Activated T-cell treated with anti-CD3 and anti-CD28 coated beads, Interleukin-2, amount 50 U/mL, for 1 hour (primary cell): ENCODE measurements at regions not wholly inside any gene's neighbourhood (a gene's known extent, or its start where the extent isn't known, plus 50 kb on each side); places are given as distances from the start of the nearest gene placed in this dataset.

Source experiments
- DNase-seq: peaks from one replicate; pipeline ENCODE4 v3.0.0-alpha.2; 2020

GRCh38 chr20:62563561-62563960 is 78.7 kb upstream of the SLCO4A1 start:
- no peak for DNase-seq

- no peak for DNase-seq
These were observed 77.7 kb upstream of the SLCO4A1 start for GRCh38 chr20:62564456-62565245.

DNA sequence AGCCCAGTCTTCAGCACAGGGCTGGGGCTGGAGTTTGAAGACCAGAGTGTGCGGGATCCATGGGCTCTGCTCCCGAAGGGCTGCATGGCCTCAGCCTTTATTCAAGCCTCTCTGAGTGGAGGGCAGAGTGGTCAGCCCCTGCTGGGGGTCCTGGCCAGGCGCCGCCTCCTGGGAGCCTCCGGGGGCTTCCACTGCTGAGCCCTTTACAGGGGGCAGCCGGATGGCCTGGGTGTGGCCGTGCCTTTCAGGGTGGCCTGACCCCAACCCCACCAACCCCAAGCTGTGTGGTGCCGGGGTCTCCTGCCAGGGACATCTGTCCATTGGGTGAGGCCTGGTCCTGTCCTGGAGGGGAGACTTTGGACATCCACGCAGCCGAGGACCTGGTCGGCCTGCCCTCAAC is 76.0 kb upstream of the SLCO4A1 start:
- DNase-seq, result no peak

- no peak for DNase-seq
These were observed 75.5 kb upstream of the SLCO4A1 start for GRCh38 chr20:62566771-62567170.

- no peak for DNase-seq
These were observed 74.9 kb upstream of the SLCO4A1 start for GRCh38 chr20:62567246-62568044.

GRCh38 chr20:62568045-62568389 is 74.3 kb upstream of the SLCO4A1 start:
- DNase-seq, result no peak

DNA sequence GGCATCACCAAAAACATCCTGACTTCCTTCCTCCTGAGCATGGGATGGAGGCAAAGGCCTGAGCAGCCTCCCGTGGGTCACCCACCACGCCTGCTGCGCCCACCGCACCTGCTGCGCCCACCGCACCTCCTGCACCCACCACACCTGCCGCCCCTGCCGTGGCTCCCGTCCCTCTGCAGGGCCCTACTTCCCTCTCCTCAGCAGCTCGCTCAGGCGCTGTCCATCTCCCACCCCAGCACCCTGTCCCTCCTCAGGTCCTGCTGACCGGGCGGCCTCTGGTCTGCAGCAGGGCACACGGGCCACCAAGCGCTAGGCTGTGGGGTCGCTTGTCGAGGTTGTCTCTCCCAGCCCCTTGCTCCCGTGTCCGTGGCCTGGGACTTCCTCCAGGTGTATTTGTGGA is 72.7 kb upstream of the SLCO4A1 start:
- DNase-seq, result no peak

GRCh38 chr20:62570403-62570802 is 71.9 kb upstream of the SLCO4A1 start:
- DNase-seq, result no peak

DNA sequence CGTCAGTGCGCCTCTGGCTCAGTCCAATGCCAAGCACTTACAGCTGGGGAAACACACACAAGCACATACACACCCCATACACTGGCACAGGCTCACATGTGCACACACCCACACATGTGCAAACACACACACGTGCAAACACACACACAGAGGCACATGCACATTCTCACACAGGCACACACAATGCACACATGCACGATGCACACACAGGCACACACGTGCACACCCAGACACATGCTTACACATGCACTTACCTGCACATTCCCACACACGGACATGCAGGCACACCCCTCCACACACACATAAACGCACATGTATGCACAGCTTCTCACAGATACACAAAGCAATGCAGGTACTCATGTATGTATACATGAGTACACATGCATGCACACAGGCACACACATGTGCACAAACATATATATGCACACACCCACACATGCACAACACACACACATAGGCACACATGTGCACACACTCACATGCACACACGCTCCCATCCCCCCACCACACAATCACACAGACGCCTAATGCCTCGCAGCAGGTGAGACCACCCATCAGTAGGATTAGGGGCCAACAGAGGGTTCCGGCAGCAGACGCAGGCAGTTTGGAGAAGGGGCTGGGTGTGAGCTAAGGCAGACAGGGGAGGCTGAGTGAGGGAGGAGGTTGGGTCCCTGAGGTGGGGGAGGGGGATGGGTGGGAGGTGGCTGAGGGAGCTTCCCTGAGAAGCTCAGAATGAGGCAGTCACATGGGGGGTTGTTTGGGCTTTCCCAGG is 71.2 kb upstream of the SLCO4A1 start:
- DNase-seq, result no peak

DNA sequence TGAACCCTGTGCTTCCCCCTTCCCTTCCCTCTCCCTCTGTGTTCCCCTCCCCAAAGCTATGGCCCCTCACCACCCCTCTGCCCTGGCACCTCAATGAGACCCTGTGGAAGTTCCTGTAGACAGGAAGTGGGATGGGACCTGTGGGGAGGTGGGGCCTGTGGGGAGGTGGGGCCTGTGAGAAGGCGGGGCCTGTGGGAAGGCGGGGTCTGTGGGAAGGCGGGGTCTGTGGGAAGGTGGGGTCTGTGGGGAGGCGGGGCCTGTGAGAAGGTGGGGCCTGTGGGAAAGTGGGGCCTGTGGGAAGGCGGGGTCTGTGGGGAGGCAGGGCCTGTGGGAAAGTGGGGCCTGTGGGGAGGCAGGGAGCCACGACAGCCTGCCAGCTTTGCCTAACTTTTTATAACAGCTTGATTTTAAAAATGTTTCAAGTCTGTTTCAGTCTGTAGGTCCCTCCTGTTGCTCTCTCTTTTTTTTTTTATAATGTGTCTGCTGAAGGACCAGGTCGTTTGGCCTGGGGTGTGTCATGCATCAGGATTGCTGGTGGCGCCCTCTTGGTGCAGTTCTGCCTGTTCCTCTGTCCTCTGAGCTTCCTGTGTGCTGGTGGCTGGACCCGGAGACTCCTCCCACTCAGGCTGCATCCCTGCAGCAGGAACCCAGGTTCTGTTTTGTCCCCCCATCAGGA is 70.5 kb upstream of the SLCO4A1 start:
- no peak for DNase-seq

- no peak for DNase-seq
These were observed 69.3 kb upstream of the SLCO4A1 start for GRCh38 chr20:62572980-62573379.

DNA sequence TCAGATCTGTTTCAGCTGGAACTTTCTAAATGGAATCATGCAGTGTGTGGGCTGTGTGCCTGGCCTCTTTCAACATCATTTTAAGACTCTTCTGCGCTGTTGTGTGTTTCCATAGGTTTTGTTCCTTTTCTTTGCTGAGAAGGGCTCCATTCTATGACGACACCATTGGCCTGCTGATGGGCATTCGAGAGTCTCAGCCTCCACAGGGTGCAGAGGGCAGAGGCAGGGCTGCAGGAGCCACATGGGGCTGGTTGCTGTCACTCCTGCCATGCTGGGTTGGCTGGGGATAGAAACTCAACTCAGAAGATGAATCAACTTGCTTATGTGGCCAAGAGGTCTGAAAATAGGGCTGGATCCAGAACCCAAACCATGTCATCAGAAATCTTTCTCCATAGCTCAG is 68.5 kb upstream of the SLCO4A1 start:
- no peak for DNase-seq

- no peak for DNase-seq
These were observed 67.9 kb upstream of the SLCO4A1 start for GRCh38 chr20:62574230-62574993.

GRCh38 chr20:62575976-62576722 is 66.2 kb upstream of the SLCO4A1 start:
- no peak for DNase-seq

DNA sequence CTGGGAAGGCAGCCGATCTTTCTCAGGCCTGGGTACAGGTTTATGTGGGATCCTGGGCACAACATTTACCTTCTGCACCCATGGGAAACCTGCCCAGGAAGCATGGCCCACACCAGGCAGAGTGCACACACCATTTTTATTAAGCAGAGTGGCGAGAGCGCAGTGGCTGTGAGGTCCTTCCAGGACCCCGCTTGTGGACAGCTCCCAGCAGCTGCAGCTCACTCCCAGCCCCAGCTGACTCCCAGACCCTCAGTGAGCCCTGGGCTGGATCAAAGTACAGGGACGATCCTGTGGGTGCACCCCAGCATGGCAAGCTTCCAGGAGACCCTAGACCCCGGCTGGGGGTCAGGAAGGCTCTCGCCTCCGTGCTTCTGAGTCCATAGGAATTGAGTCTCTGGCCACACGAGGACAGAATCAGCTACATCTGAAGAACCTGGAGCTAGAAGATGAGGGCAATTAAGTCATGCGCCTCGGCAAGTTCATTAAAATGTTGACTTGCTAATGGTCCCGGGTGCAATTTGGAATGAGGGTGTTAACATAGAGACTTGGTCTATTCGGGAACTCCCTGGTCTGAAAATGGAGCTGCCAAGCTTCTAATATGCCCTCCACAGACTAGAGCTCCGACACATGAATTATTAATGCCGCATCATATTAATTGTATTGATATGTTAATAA is 65.4 kb upstream of the SLCO4A1 start:
- DNase-seq, result no peak

DNA sequence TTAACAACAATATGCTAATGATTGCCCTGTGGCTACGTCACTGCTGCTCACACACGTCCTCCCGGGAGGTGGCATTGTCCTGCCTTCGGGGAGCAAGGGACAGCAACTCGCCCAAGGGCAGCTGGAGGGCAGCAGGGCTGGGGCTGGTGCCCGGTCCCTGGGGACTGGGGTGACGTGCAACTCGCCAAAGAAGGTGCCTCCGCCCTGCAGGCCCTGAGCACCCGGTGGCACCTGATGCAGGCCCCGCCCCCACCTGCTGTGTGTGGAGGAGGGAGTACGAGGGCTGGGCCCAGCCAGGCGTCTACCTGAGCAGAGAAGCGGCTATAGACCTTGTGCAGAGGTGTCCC is 64.8 kb upstream of the SLCO4A1 start:
- DNase-seq, result no peak

DNA sequence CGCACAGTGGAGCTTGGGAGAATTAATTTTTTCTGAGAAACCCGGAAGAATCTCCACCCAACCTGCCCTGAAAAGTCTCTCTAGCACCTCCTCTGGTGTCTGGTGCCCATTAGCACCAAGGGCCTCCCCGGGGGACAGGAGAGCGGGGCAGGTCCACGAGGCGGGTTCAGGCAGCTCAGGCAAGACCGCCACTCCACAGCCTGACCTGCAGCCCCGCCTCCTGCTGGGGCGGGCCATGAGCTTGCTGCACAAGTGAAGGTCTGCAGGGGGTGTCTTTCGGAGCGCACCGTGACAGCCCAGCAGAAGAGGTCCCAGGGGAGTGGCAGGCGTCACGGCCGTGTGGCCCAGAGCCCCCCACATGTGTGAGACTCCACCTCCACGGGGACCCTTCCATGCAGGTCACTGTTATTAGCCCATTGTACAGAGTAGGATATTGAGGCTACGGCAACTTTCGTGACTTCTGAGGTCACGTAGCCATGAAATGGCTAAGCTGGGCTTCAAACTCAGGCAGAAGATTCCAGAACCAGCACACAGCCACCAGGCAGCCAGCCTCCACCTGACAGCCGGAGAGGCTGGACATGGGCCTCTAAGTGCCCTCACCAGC is 63.9 kb upstream of the SLCO4A1 start:
- no peak for DNase-seq

- DNase-seq, result no peak
These were observed 62.3 kb upstream of the SLCO4A1 start for GRCh38 chr20:62580052-62580451.

DNA sequence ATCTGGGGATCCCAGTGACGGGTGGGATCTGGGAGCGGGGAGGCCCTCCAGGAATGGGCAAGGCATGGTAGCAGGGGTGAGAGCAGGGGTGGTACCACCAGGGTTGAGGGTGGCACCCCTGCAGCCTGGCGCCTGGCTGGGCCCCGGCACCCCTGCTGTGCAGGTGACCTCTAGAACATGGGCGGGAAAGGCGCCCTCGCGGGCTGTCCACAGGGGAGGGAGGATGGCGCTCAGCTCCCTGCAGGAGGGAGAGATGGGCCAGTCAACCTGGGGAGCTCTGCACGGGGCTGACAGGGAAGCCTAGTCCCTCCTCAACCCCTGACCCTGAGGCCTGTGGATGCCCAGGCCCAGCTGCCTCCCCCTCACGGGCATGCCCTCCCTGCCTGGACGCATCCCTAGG is 61.6 kb upstream of the SLCO4A1 start:
- DNase-seq, result no peak

DNA sequence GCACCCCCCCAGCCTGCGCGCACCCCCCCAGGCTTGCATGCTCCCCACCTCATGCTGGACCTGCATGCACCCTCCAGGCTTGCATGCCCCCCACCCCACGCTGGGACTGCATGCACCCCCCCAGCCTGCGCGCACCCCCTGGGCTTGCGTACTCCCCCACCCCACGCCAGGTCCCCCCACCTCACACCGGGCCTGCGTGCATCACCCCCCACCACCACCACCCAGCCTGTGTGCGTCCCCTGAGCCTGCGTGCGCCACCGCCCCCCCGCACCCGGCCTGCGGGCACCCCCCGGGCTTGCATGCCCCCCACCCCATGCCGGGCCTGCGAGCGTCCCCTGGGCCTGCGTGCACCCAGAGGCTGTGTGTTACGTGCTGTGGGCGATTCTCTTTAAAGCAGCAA is 61.0 kb upstream of the SLCO4A1 start:
- no peak for DNase-seq

DNA sequence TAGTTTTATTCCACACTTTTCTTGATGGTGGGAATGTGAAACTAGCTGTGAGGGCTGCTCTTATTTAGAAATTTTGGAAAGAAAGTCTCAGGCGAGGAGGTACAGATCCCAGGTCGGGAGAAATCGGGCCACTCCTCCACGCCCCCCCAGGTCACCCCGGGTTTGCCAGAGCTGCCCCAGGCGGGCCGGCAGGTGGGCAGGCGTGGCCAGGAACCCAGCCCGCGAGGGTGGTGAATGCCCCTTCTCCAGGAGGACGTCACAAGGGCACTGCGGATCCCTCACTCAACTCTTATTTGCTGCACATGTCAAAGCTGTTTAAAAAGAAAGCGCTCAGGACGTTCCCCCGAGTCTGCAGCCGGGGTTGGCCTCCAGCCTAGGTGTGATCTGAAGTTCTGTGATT is 60.5 kb upstream of the SLCO4A1 start:
- no peak for DNase-seq
